ACC112 (cell line): ENCODE measurements at regions not wholly inside any gene's neighbourhood (a gene's known extent, or its start where the extent isn't known, plus 50 kb on each side); places are given as distances from the start of the nearest gene placed in this dataset.
"Not testable (repeated sequence)": the region's sequence is repeated elsewhere in the genome, so short reads cannot be mapped to it uniquely, and the experiment has no call there.

ENCODE experiments used
- H2AFZ ChIP-seq: fragments of 200-600 bp; sonication (generic); one replicate; pipeline ENCODE4 v1.6.0; 2017; ENCODE audit warnings: antibody characterized with exemption, low read length; ENCODE audit not compliant: unreplicated experiment
- H3K27ac ChIP-seq: fragments of 200-600 bp; sonication (generic); 2 replicates; pipeline ENCODE4 v1.5.1; 2014; ENCODE audit warnings: low read depth, mild to moderate bottlenecking, antibody characterized with exemption, low read length, moderate library complexity
- H3K27me3 ChIP-seq: fragments of 200-600 bp; sonication (generic); 2 replicates; pipeline ENCODE4 v1.6.1; 2014; ENCODE audit warnings: mild to moderate bottlenecking, antibody characterized with exemption, low read length, moderate library complexity, mixed read lengths; ENCODE audit not compliant: insufficient read depth
- H3K36me3 ChIP-seq: fragments of 200-600 bp; sonication (generic); 2 replicates; pipeline ENCODE4 v1.6.1; 2016; ENCODE audit warnings: mild to moderate bottlenecking, antibody characterized with exemption, low read length, moderate library complexity, mixed read lengths; ENCODE audit not compliant: insufficient read depth
- H3K4me1 ChIP-seq: fragments of 200-600 bp; sonication (generic); one replicate; pipeline ENCODE4 v1.6.1; 2016; ENCODE audit warnings: low read length, mixed read lengths; ENCODE audit not compliant: insufficient read depth, unreplicated experiment, control insufficient read depth
- H3K4me3 ChIP-seq: fragments of 200-600 bp; sonication (generic); 2 replicates; pipeline ENCODE4 v1.5.1; 2014; ENCODE audit warnings: mild to moderate bottlenecking, low read depth, low read length
- H3K79me2 ChIP-seq: fragments of 200-600 bp; sonication (generic); one replicate; pipeline ENCODE4 v1.6.0; 2016; ENCODE audit warnings: low read length; ENCODE audit not compliant: control insufficient read depth, unreplicated experiment, insufficient read depth

GRCh38 chr3:25181096-25181495 lies 247.0 kb upstream of the RARB start:
- Histone ChIP-seq H2AFZ (no peak overlapping the region), H3K79me2 (no peaks in the 10 kb centered on the region), H3K4me1 (no peaks in the 10 kb centered on the region), H3K36me3 (no peaks in the 10 kb centered on the region), H3K27me3 (no peaks in the 10 kb centered on the region), H3K27ac (no peak overlapping the region), H3K4me3 (no peak overlapping the region)

GRCh38 chr3:25182794-25183193 lies 245.3 kb upstream of the RARB start:
- H3K27ac ChIP-seq: no peak overlapping the region
- H3K4me1 ChIP-seq: no peaks in the 10 kb centered on the region
- H3K36me3 ChIP-seq: no peaks in the 10 kb centered on the region
- H3K27me3 ChIP-seq: no peaks in the 10 kb centered on the region
- H3K4me3 ChIP-seq: no peak overlapping the region
- no peak overlapping the region for H2AFZ ChIP-seq
- no peaks in the 10 kb centered on the region for H3K79me2 ChIP-seq

- no peaks in the 10 kb centered on the region for H3K27me3 ChIP-seq
- no peaks in the 10 kb centered on the region for H3K4me1 ChIP-seq
Observed at GRCh38 chr3:25184641-25185250, 243.3 kb upstream of the RARB start.

GRCh38 chr3:25191673-25192072 lies 236.4 kb upstream of the RARB start:
- Histone ChIP-seq H3K4me3 (no peak overlapping the region), H2AFZ (no peak overlapping the region), H3K27me3 (no peaks in the 10 kb centered on the region), H3K4me1 (no peaks in the 10 kb centered on the region), H3K27ac (no peak overlapping the region), H3K79me2 (no peaks in the 10 kb centered on the region), H3K36me3 (no peaks in the 10 kb centered on the region)

More at GRCh38 chr3:25184641-25185250, 243.3 kb upstream of the RARB start:
- Histone ChIP-seq H3K79me2 (no peaks in the 10 kb centered on the region), H2AFZ (no peak overlapping the region), H3K36me3 (no peaks in the 10 kb centered on the region), H3K4me3 (no peak overlapping the region), H3K27ac (no peak overlapping the region)

GRCh38 chr3:25199567-25199966 lies 228.5 kb upstream of the RARB start:
- not testable (repeated sequence) for H3K4me3 ChIP-seq, H3K4me1 ChIP-seq, H2AFZ ChIP-seq, H3K36me3 ChIP-seq, H3K27me3 ChIP-seq, H3K27ac ChIP-seq, H3K79me2 ChIP-seq

GRCh38 chr3:25212736-25213135 lies 215.3 kb upstream of the RARB start:
- Histone ChIP-seq H3K4me3 (no peak overlapping the region), H2AFZ (no peak overlapping the region), H3K36me3 (no peaks in the 10 kb centered on the region), H3K27me3 (no peaks in the 10 kb centered on the region), H3K4me1 (no peaks in the 10 kb centered on the region), H3K27ac (no peak overlapping the region), H3K79me2 (no peaks in the 10 kb centered on the region)

GRCh38 chr3:25214034-25214433 lies 214.0 kb upstream of the RARB start:
- Histone ChIP-seq H3K27ac (no peak overlapping the region), H3K79me2 (no peaks in the 10 kb centered on the region), H2AFZ (no peak overlapping the region), H3K4me3 (no peak overlapping the region), H3K4me1 (no peaks in the 10 kb centered on the region), H3K36me3 (no peaks in the 10 kb centered on the region), H3K27me3 (no peaks in the 10 kb centered on the region)

GRCh38 chr3:25218362-25218761 lies 209.7 kb upstream of the RARB start:
- Histone ChIP-seq H3K27ac (no peak overlapping the region), H3K4me1 (no peaks in the 10 kb centered on the region), H2AFZ (no peak overlapping the region), H3K4me3 (no peak overlapping the region), H3K79me2 (no peaks in the 10 kb centered on the region), H3K27me3 (no peaks in the 10 kb centered on the region), H3K36me3 (no peaks in the 10 kb centered on the region)

GRCh38 chr3:25226747-25227146 lies 201.3 kb upstream of the RARB start:
- Histone ChIP-seq H3K36me3 (no peaks in the 10 kb centered on the region), H3K27me3 (no peaks in the 10 kb centered on the region), H3K4me3 (no peak overlapping the region), H2AFZ (no peak overlapping the region), H3K4me1 (no peaks in the 10 kb centered on the region), H3K27ac (no peak overlapping the region), H3K79me2 (no peaks in the 10 kb centered on the region)

- Histone ChIP-seq H2AFZ (no peak overlapping the region), H3K4me1 (no peaks in the 10 kb centered on the region), H3K27ac (no peak overlapping the region), H3K36me3 (no peaks in the 10 kb centered on the region), H3K4me3 (no peak overlapping the region), H3K79me2 (no peaks in the 10 kb centered on the region), H3K27me3 (no peaks in the 10 kb centered on the region)
Observed at GRCh38 chr3:25229586-25229985, 198.5 kb upstream of the RARB start.

- no peak overlapping the region for H3K4me3 ChIP-seq
- no peaks in the 10 kb centered on the region for H3K36me3 ChIP-seq
- H3K79me2 ChIP-seq: no peaks in the 10 kb centered on the region
- no peak overlapping the region for H3K27ac ChIP-seq
- no peak overlapping the region for H2AFZ ChIP-seq
- no peaks in the 10 kb centered on the region for H3K27me3 ChIP-seq
- no peaks in the 10 kb centered on the region for H3K4me1 ChIP-seq
Observed at GRCh38 chr3:25235031-25235430, 193.0 kb upstream of the RARB start.
